K562 (cell line): ENCODE measurements at regions not wholly inside any gene's neighbourhood (a gene's known extent, or its start where the extent isn't known, plus 50 kb on each side); places are given as distances from the start of the nearest gene placed in this dataset.

ENCODE experiments used
- ATAC-seq: fragments of 200-7000 bp; cut with Tn5 transposase; 3 replicates; pipeline ENCODE4 v1.9.1; 2020; ENCODE audit warnings: moderate library complexity
- BruUV-seq: library from RNA; stranded (reverse); fragments of 400-500 nt; replicated peaks from 2 replicates; lab custom pipeline; 2021; lab: Mats Ljungman, UMichigan
- CTCF ChIA-PET: fragments of 300-600 bp; formaldehyde crosslinking; extraction: SDS; loops from one replicate; lab custom pipeline; 2021; ENCODE audit warnings: low intra/inter-chr PET ratio; lab: Yijun Ruan, JAX
- POLR2A ChIA-PET: fragments of 300-600, 350-650 bp; sonication (Branson Sonifier 250); formaldehyde crosslinking; extraction: SDS; loops from one replicate; lab custom pipeline; 2021; ENCODE audit warnings: antibody characterized with exemption, inconsistent platforms; lab: Yijun Ruan, JAX
- DNase-seq, 4 experiments: peaks; one replicate each; pipeline versions ENCODE4 v3.0.0 to v3.0.0-alpha.2; 2011 to 2018; ENCODE audit warnings: low spot score in 3 of 4, mixed read lengths in 3 of 4; ENCODE audit errors: extremely low read depth in 1 of 4
- FAIRE-seq: peaks from 2 replicates; lab custom pipeline; 2011; peaks lifted over from hg19 to GRCh38; lab: Jason Lieb, UNC
- H2AFZ ChIP-seq: 2 replicates; pipeline ENCODE4 v1.6.0; 2011; ENCODE audit warnings: low read depth, low read length, control low read depth, inconsistent platforms
- H3K27ac ChIP-seq: fragments of 200-600 bp; 3 replicates; pipeline ENCODE4 v1.8.0; 2011; ENCODE audit warnings: low read depth, mild to moderate bottlenecking, control low read depth, inconsistent platforms, low read length, moderate library complexity, mixed read lengths; ENCODE audit errors: extremely low read depth
- H3K27me3 ChIP-seq, 2 experiments: fragments of 300-600 bp in 1 of 2; 2 replicates in 1 of 2; 3 replicates in 1 of 2; pipeline versions ENCODE4 v1.6.0 to v1.8.0; 2011; ENCODE audit warnings: inconsistent platforms in 2 of 2, low read length in 2 of 2, mild to moderate bottlenecking in 1 of 2, mixed read lengths in 1 of 2, moderate library complexity in 1 of 2; ENCODE audit not compliant: control insufficient read depth in 2 of 2, insufficient read depth in 2 of 2
- H3K36me3 ChIP-seq: fragments of 300-600 bp; 3 replicates; pipeline ENCODE4 v1.8.0; 2011; ENCODE audit warnings: mild to moderate bottlenecking, low read length, inconsistent platforms; ENCODE audit not compliant: control insufficient read depth, insufficient read depth
- H3K4me1 ChIP-seq, 2 experiments: fragments of 200-600 bp in 1 of 2; replicated peaks in 1 of 2; 2 replicates in 1 of 2; 3 replicates in 1 of 2; pipeline versions ENCODE4 v1.5.1 to v1.8.0; 2011; ENCODE audit warnings: inconsistent platforms in 2 of 2, low read length in 2 of 2, mild to moderate bottlenecking in 1 of 2, mixed read lengths in 1 of 2, moderate library complexity in 1 of 2; ENCODE audit not compliant: control insufficient read depth in 2 of 2, insufficient read depth in 2 of 2
- H3K4me2 ChIP-seq: 2 replicates; pipeline ENCODE4 v1.6.1; 2011; ENCODE audit warnings: low read length, control low read depth, inconsistent platforms, mixed read lengths; ENCODE audit not compliant: insufficient read depth
- H3K4me3 ChIP-seq: fragments of 200-600 bp; sonication (generic), shearing (Covaris generic); 2 replicates; pipeline ENCODE4 v1.5.1; 2016; ENCODE audit warnings: control low read depth, inconsistent platforms
- H3K79me2 ChIP-seq: fragments of 200-600 bp; 3 replicates; pipeline ENCODE4 v1.8.0; 2011; ENCODE audit warnings: low read length, inconsistent platforms; ENCODE audit not compliant: control insufficient read depth, insufficient read depth
- H3K9ac ChIP-seq, 2 experiments: 2 replicates each; pipeline versions ENCODE4 v1.6.0 to v1.6.1; 2011; ENCODE audit warnings: low read depth in 2 of 2, low read length in 2 of 2, control low read depth in 1 of 2, inconsistent platforms in 1 of 2, mild to moderate bottlenecking in 1 of 2, mixed read lengths in 1 of 2; ENCODE audit not compliant: insufficient read depth in 1 of 2
- H3K9me1 ChIP-seq: one replicate; pipeline ENCODE4 v1.6.0; 2011; ENCODE audit warnings: inconsistent platforms, mild to moderate bottlenecking, low read length, moderate library complexity; ENCODE audit not compliant: control insufficient read depth, insufficient read depth
- H3K9me3 ChIP-seq: replicated peaks from 2 replicates; pipeline ENCODE4 v1.5.1; 2011; ENCODE audit warnings: low read depth, low read length, inconsistent platforms; ENCODE audit not compliant: control insufficient read depth, insufficient read depth
- H4K20me1 ChIP-seq: replicated peaks from 2 replicates; pipeline ENCODE4 v1.6.1; 2011; ENCODE audit warnings: low read length, inconsistent platforms, mixed read lengths; ENCODE audit not compliant: control insufficient read depth, insufficient read depth
- CREB1 ChIP-seq, 2 experiments: sonication (generic) in 1 of 2; formaldehyde crosslinking in 1 of 2; IDR thresholded peaks; 2 replicates each; pipeline versions ENCODE4 v1.6.1 to v1.8.0; 2012 to 2022; ENCODE audit warnings: inconsistent platforms in 1 of 2, mild to moderate bottlenecking in 1 of 2, missing genetic modification reagents in 1 of 2, moderate library complexity in 1 of 2
- KDM2B ChIP-seq: fragments of 250-450 bp; sonication (Bioruptor Pico); IDR thresholded peaks from 2 replicates; pipeline ENCODE4 v1.8.0; 2021; ENCODE audit warnings: mild to moderate bottlenecking, moderate library complexity
- MECOM ChIP-seq: fragments of 250-450 bp; sonication (Bioruptor Pico); IDR thresholded peaks from 2 replicates; pipeline ENCODE4 v1.8.0; 2022; ENCODE audit warnings: inconsistent platforms
- PTTG1 ChIP-seq: fragments of 450-650 bp; IDR thresholded peaks from 2 replicates; pipeline ENCODE4 v1.6.1; 2016; ENCODE audit warnings: low read depth, mild to moderate bottlenecking, missing genetic modification characterization, missing compliant biosample characterization
- WHSC1 ChIP-seq: IDR thresholded peaks from one replicate; pipeline ENCODE4 v1.6.1; 2012; ENCODE audit warnings: low read length, control low read depth, inconsistent platforms
- ZNF282 ChIP-seq: sonication (generic); formaldehyde crosslinking; IDR thresholded peaks from 2 replicates; pipeline ENCODE4 v1.8.1; 2023; ENCODE audit warnings: missing genetic modification reagents
- ZNF354B ChIP-seq: fragments of 250-450 bp; sonication (Bioruptor Pico); IDR thresholded peaks from 2 replicates; pipeline ENCODE4 v1.4.0; 2020
- ZNF384 ChIP-seq: IDR thresholded peaks from 2 replicates; pipeline ENCODE4 v1.6.1; 2012; ENCODE audit warnings: low read depth, low read length, improper control_type of control experiment
- ZSCAN32 ChIP-seq: fragments of 450-650 bp; formaldehyde crosslinking; IDR thresholded peaks from 2 replicates; pipeline ENCODE4 v1.4.0; 2020; ENCODE audit warnings: mild to moderate bottlenecking, moderate library complexity
- WGBS: fragments of 100-300 bp; shearing (Covaris generic); methylation state at CpG from one replicate; pipeline ENCODE4 v1.1.6; 2016; ENCODE audit warnings: low coverage, mixed read lengths; ENCODE audit not compliant: insufficient coverage; ENCODE audit errors: missing lambda C conversion rate; 5-methylcytosine and 5-hydroxymethylcytosine counted together
- in situ Hi-C: fragments of 300-500 bp; cut with MboI; formaldehyde crosslinking; loops from 4 replicates; pipeline ENCODE4 v1.15.0; 2018; ENCODE audit warnings: inconsistent platforms, mixed read lengths
- intact Hi-C: fragments of 100-400 bp; cut with micrococcal nuclease; formaldehyde crosslinking; loops from 2 replicates; pipeline ENCODE4 v1.14.2; 2022
- TF ChIP-seq, protein P1 (sequence below): sonication (generic); formaldehyde crosslinking; IDR thresholded peaks from 2 replicates; pipeline ENCODE4 v1.8.0; 2022; ENCODE audit warnings: missing genetic modification reagents, mild to moderate bottlenecking, borderline replicate concordance
- TF ChIP-seq, protein P2 (sequence below): fragments of 450-650 bp; formaldehyde crosslinking; IDR thresholded peaks from 2 replicates; pipeline ENCODE4 v1.4.0; 2020; ENCODE audit warnings: mild to moderate bottlenecking, mixed read lengths
- TF ChIP-seq, protein P3 (sequence below): fragments of 250-450 bp; sonication (Bioruptor Pico); IDR thresholded peaks from 2 replicates; pipeline ENCODE4 v1.8.0; 2021; ENCODE audit warnings: mild to moderate bottlenecking, moderate library complexity
- TF ChIP-seq, protein P4 (sequence below): IDR thresholded peaks from 2 replicates; pipeline ENCODE4 v1.6.1; 2016; ENCODE audit warnings: missing genetic modification characterization, missing compliant biosample characterization
- TF ChIP-seq, protein P5 (sequence below), 2 experiments: fragments of 200-800 bp in 1 of 2; sonication (Bioruptor generic) in 1 of 2; sonication (generic) in 1 of 2; formaldehyde crosslinking in 1 of 2; IDR thresholded peaks in 1 of 2; conservative IDR thresholded peaks in 1 of 2; 2 replicates each; pipeline versions ENCODE4 v1.5.0 to v1.6.1; 2016 to 2020; ENCODE audit warnings: missing compliant biosample characterization in 1 of 2, missing genetic modification characterization in 1 of 2, missing genetic modification reagents in 1 of 2

DNA sequence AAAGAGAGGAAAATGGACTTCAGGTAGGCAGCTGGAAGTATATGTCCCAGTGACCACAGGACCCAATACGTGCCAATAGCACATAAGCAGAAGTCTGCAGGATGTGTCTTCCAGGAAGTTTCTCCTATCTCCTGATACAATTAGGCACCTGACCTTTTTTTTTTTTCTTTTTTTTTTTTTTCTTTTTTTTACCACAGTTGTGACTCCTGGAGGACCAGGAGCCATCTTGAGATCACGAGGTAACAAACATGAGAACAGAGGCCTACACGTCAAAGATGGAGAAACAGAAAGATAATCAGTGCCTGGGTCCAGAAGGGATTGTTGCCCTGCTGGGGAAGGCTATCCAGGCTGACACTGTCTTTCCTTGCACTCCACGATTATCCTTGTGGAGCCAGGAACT is 312.4 kb upstream of the NEBL start:
- intact Hi-C loops = no loop called here
- Histone ChIP-seq H3K9me1 (no peaks in the 10 kb centered on the region), H3K4me2 (no peak overlapping the region; the same call in 1 of the 2 replicates), H2AFZ (peak overlapping the region; percentile 77), H3K4me1 (peaks cover 0 to 30% of the 10 kb centered on the region in 2 experiments; a peak in 2 of 5 replicates), H3K9me3 (peaks cover 11% of the 10 kb centered on the region), H3K79me2 (no peaks in the 10 kb centered on the region), H3K27ac (peak overlapping the region; percentile 83; the same call in 2 of the 3 replicates), H3K36me3 (no peaks in the 10 kb centered on the region), H3K4me3 (no peak overlapping the region), H3K9ac (no peak overlapping the region), H4K20me1 (no peaks in the 10 kb centered on the region), H3K27me3 (no peaks in the 10 kb centered on the region)
- DNase-seq = no peak
- 40% methylated on average over 4 of the region's 4 CpGs for WGBS
- CTCF ChIA-PET = no interaction called here
- ATAC-seq = peak; percentile 8; the same call in 1 of the 3 replicates
- in situ Hi-C loops = no loop called here
- POLR2A ChIA-PET = no interaction called here
- BruUV-seq = no TSS peak
- FAIRE-seq = no peak
- TF ChIP-seq, protein P1, sequence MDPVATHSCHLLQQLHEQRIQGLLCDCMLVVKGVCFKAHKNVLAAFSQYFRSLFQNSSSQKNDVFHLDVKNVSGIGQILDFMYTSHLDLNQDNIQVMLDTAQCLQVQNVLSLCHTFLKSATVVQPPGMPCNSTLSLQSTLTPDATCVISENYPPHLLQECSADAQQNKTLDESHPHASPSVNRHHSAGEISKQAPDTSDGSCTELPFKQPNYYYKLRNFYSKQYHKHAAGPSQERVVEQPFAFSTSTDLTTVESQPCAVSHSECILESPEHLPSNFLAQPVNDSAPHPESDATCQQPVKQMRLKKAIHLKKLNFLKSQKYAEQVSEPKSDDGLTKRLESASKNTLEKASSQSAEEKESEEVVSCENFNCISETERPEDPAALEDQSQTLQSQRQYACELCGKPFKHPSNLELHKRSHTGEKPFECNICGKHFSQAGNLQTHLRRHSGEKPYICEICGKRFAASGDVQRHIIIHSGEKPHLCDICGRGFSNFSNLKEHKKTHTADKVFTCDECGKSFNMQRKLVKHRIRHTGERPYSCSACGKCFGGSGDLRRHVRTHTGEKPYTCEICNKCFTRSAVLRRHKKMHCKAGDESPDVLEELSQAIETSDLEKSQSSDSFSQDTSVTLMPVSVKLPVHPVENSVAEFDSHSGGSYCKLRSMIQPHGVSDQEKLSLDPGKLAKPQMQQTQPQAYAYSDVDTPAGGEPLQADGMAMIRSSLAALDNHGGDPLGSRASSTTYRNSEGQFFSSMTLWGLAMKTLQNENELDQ (CRISPR knock-in tag) = no peak
- no peak for TF ChIP-seq ZNF282 (CRISPR knock-in tag)
- peak; percentile 47; the same call in 1 of the 2 replicates for TF ChIP-seq PTTG1 (tag)
- TF ChIP-seq, protein P2, sequence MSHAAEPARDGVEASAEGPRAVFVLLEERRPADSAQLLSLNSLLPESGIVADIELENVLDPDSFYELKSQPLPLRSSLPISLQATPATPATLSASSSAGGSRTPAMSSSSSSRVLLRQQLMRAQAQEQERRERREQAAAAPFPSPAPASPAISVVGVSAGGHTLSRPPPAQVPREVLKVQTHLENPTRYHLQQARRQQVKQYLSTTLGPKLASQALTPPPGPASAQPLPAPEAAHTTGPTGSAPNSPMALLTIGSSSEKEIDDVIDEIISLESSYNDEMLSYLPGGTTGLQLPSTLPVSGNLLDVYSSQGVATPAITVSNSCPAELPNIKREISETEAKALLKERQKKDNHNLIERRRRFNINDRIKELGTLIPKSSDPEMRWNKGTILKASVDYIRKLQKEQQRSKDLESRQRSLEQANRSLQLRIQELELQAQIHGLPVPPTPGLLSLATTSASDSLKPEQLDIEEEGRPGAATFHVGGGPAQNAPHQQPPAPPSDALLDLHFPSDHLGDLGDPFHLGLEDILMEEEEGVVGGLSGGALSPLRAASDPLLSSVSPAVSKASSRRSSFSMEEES = no peak
- TF ChIP-seq, protein P3, sequence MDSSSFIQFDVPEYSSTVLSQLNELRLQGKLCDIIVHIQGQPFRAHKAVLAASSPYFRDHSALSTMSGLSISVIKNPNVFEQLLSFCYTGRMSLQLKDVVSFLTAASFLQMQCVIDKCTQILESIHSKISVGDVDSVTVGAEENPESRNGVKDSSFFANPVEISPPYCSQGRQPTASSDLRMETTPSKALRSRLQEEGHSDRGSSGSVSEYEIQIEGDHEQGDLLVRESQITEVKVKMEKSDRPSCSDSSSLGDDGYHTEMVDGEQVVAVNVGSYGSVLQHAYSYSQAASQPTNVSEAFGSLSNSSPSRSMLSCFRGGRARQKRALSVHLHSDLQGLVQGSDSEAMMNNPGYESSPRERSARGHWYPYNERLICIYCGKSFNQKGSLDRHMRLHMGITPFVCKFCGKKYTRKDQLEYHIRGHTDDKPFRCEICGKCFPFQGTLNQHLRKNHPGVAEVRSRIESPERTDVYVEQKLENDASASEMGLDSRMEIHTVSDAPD (CRISPR knock-in tag) = no peak
- TF ChIP-seq, protein P4, sequence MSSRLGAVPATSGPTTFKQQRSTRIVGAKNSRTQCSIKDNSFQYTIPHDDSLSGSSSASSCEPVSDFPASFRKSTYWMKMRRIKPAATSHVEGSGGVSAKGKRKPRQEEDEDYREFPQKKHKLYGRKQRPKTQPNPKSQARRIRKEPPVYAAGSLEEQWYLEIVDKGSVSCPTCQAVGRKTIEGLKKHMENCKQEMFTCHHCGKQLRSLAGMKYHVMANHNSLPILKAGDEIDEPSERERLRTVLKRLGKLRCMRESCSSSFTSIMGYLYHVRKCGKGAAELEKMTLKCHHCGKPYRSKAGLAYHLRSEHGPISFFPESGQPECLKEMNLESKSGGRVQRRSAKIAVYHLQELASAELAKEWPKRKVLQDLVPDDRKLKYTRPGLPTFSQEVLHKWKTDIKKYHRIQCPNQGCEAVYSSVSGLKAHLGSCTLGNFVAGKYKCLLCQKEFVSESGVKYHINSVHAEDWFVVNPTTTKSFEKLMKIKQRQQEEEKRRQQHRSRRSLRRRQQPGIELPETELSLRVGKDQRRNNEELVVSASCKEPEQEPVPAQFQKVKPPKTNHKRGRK = no peak
- TF ChIP-seq WHSC1 = no peak
- no peak for TF ChIP-seq KDM2B (CRISPR knock-in tag)
- TF ChIP-seq, protein P5, sequence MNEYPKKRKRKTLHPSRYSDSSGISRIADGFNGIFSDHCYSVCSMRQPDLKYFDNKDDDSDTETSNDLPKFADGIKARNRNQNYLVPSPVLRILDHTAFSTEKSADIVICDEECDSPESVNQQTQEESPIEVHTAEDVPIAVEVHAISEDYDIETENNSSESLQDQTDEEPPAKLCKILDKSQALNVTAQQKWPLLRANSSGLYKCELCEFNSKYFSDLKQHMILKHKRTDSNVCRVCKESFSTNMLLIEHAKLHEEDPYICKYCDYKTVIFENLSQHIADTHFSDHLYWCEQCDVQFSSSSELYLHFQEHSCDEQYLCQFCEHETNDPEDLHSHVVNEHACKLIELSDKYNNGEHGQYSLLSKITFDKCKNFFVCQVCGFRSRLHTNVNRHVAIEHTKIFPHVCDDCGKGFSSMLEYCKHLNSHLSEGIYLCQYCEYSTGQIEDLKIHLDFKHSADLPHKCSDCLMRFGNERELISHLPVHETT (CRISPR knock-in tag; conservative IDR thresholded peaks at IDR 0.05 in 1 of 2, IDR thresholded peaks at IDR 0.05 in 1 of 2) = no peak
- TF ChIP-seq ZNF384 = peak; percentile 72
- no peak for TF ChIP-seq CREB1 (IDR thresholded peaks at IDR 0.05)
- TF ChIP-seq CREB1 (CRISPR knock-in tag; IDR thresholded peaks at IDR 0.05) = no peak
- TF ChIP-seq ZNF354B (CRISPR knock-in tag) = no peak
- 0 out of 2 replicates have a peak, but pooled peaks have one; percentile 47 for TF ChIP-seq MECOM (CRISPR knock-in tag)
- no peak for TF ChIP-seq ZSCAN32 (CRISPR knock-in tag)
